Left lung (tissue), 4 donors: ENCODE measurements at regions not wholly inside any gene's neighbourhood (a gene's known extent, or its start where the extent isn't known, plus 50 kb on each side); places are given as distances from the start of the nearest gene placed in this dataset.
A peak's percentile ranks its signal among the peaks of the same experiment; 100 is the strongest.

Experiments
- ATAC-seq: fragments of 200-7000 bp; cut with Tn5 transposase; one replicate; pipeline ENCODE4 v1.9.1; 2020; ENCODE audit warnings: moderate library complexity
- DNase-seq, 4 donors: peaks; one replicate each; pipeline ENCODE4 v3.0.0-alpha.2; 2013 to 2020
- H3K27ac ChIP-seq, 2 donors: fragments of 200-600 bp; sonication (generic) in 1 of 2; one replicate each; pipeline versions ENCODE4 v1.5.0 to v1.8.0; 2020 to 2021
- H3K27me3 ChIP-seq, 2 donors: fragments of 200-600 bp; sonication (generic) in 1 of 2; one replicate each; pipeline versions ENCODE4 v1.5.0 to v1.8.0; 2020 to 2021
- H3K36me3 ChIP-seq, 2 donors: fragments of 200-600 bp; sonication (generic) in 1 of 2; one replicate each; pipeline versions ENCODE4 v1.5.0 to v1.8.0; 2020 to 2021
- H3K4me1 ChIP-seq, 2 donors: fragments of 200-600 bp; one replicate each; pipeline ENCODE4 v1.8.0; 2021
- H3K4me3 ChIP-seq, 2 donors: fragments of 200-600 bp; sonication (generic) in 1 of 2; one replicate each; pipeline versions ENCODE4 v1.5.0 to v1.8.0; 2020 to 2021; ENCODE audit warnings: mild to moderate bottlenecking in 1 of 2
- H3K9me3 ChIP-seq, 2 donors: fragments of 200-600 bp; sonication (generic) in 1 of 2; one replicate each; pipeline versions ENCODE4 v1.5.0 to v1.8.0; 2020 to 2021
- CTCF ChIP-seq, 2 donors: fragments of 200-600 bp; sonication (generic) in 1 of 2; IDR thresholded peaks; one replicate each; pipeline versions ENCODE4 v1.5.0 to v1.8.0; 2021; ENCODE audit warnings: antibody characterized with exemption in 2 of 2
- intact Hi-C, 2 donors: fragments of 100-400 bp; cut with DNase I; formaldehyde crosslinking; loops; one replicate each; pipeline versions ENCODE4 v1.11.2 to v1.14.2; 2022
- donor health status: DM: no; HTN: yes; CAD: no.
- donor health status: DM: no; HTN: no; CAD: no.

- peak; percentile 59 for ATAC-seq
- intact Hi-C loops = no loop called here
Observed at GRCh38 chr22:26892166-26893041, 235.0 kb downstream of the MIAT start.

GRCh38 chr22:26893173-26894110, 236.1 kb downstream of the MIAT start:
- H3K4me1 ChIP-seq = peaks cover 0 to 4% of the 10 kb centered on the region in 2 donors
- H3K9me3 ChIP-seq = no peaks in the 10 kb centered on the region
- no peak for ATAC-seq
- no peak overlapping the region for H3K4me3 ChIP-seq
- DNase-seq = no peak
- intact Hi-C loops = no loop called here
- no peaks in the 10 kb centered on the region for H3K36me3 ChIP-seq
- TF ChIP-seq CTCF (IDR thresholded peaks at IDR 0.05) = no peak
- peaks cover 0 to 10% of the 10 kb centered on the region in 2 donors for H3K27me3 ChIP-seq
- peak overlapping the region in 1 of 2 donors; percentile 33 for H3K27ac ChIP-seq

More at GRCh38 chr22:26892166-26893041, 235.0 kb downstream of the MIAT start:
- Histone ChIP-seq H3K27me3 (peaks cover 0 to 10% of the 10 kb centered on the region in 2 donors), H3K36me3 (no peaks in the 10 kb centered on the region), H3K4me3 (no peak overlapping the region), H3K4me1 (peaks cover 0 to 4% of the 10 kb centered on the region in 2 donors), H3K27ac (no peak overlapping the region), H3K9me3 (no peaks in the 10 kb centered on the region)
- peak in 2 of 4 donors; percentile 54 to 55 for DNase-seq
- no peak for TF ChIP-seq CTCF (IDR thresholded peaks at IDR 0.05)

- peak overlapping the region in 1 of 2 donors; percentile 33 for H3K27ac ChIP-seq
- intact Hi-C loops = no loop called here
- TF ChIP-seq CTCF (IDR thresholded peaks at IDR 0.05) = no peak
- H3K4me1 ChIP-seq = peaks cover 0 to 4% of the 10 kb centered on the region in 2 donors
- DNase-seq = no peak
- no peak for ATAC-seq
- peaks cover 0 to 10% of the 10 kb centered on the region in 2 donors for H3K27me3 ChIP-seq
- H3K4me3 ChIP-seq = no peak overlapping the region
- no peaks in the 10 kb centered on the region for H3K36me3 ChIP-seq
- H3K9me3 ChIP-seq = no peaks in the 10 kb centered on the region
Observed at GRCh38 chr22:26894362-26894761, 237.0 kb downstream of the MIAT start.

GRCh38 chr22:26894766-26895485, 237.5 kb downstream of the MIAT start:
- peak overlapping the region in 1 of 2 donors; percentile 76 for H3K27ac ChIP-seq

More at GRCh38 chr22:26894766-26895485, 237.5 kb downstream of the MIAT start:
- no peak for TF ChIP-seq CTCF (IDR thresholded peaks at IDR 0.05)
- H3K4me3 ChIP-seq = no peak overlapping the region
- H3K9me3 ChIP-seq = no peaks in the 10 kb centered on the region
- H3K36me3 ChIP-seq = no peaks in the 10 kb centered on the region
- H3K27me3 ChIP-seq = peaks cover 0 to 10% of the 10 kb centered on the region in 2 donors
- DNase-seq (peak in 1 of 4 donors; percentile 24), ATAC-seq (peak; percentile 86)
- intact Hi-C loops = no loop called here
- H3K4me1 ChIP-seq = peaks cover 0 to 4% of the 10 kb centered on the region in 2 donors
